ENCODE measurements at regions not wholly inside any gene's neighbourhood (a gene's known extent, or its start where the extent isn't known, plus 50 kb on each side); places are given as distances from the start of the nearest gene placed in this dataset.

GRCh38 chr3:66778107-66778506, 220.0 kb upstream of the KBTBD8 start:
- TF ChIP-seq CTCF (IDR thresholded peaks at IDR 0.05; ENCODE audit: low read length) (no peak), EZH2phosphoT487 (IDR thresholded peaks at IDR 0.05; ENCODE audit: low read length) (no peak), EZH2 (optimal IDR thresholded peaks at IDR 0.05; ENCODE audit: low read depth, low read length) (no peak)
